HG03558 (cell line): ENCODE measurements at regions not wholly inside any gene's neighbourhood (a gene's known extent, or its start where the extent isn't known, plus 50 kb on each side); places are given as distances from the start of the nearest gene placed in this dataset.

ENCODE experiments used
- ATAC-seq: cut with Tn5 transposase; IDR thresholded peaks from one replicate; pipeline ENCODE4 v1.9.1; 2021; ENCODE audit warnings: moderate number of reproducible peaks; ENCODE audit not compliant: unreplicated experiment; ENCODE audit errors: extremely low read depth

DNA sequence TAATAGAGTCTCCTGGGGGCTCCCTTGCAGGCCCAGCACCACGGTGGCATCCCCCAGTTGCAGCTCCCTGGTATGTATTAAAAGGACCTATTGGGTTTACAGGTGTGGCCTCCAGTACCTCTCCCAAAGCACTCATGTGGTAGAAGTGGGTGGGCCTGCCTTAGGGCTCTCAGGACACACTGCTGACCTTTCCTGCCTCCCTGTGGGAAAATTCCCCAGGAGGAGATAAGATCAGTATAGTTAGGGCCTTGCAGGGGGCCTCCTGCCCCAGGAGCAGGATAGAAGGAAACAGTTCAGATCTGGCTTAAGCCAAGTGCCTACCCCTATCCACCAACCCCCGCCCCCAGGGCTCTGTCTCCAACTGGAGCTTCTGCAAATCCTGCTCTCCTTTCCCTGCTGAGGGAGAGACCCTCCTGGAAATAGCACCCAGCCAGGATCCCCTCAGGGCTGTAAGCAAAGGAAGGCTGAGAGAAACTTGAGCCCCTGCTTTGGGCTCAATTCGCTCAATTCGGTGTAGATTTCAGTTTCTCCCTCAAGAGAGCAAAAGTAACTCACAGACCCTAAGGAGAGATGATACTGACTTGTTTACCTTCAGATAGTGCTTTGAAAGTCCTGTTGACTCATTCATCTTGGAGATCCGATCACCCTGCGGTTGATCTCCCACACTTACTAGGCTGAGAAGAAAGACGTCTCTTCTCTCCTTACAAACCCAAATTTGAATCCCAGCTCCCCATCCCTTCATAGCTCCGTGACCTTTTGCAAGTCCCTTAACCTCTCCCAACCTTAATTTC is 130.6 kb downstream of the WDR11 start:
- no peak for ATAC-seq

DNA sequence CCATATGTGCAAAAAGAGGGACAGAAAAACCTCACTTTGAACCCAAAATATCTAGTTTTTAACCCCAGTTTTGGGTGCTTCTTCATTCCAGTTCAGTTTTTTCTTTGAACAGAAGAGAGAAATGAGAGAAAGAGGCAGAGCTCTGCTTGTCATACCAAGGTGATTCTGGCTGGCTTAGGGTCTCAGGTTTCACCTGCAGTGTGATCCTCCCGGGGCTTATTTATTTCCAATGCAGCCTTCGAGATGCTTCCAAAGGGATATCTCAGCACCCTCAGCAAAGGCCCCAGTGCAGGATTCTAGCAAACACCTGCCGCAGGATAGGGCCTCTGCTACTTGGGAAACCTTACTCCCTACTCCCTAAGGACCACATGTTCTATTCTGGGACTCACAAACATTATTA is 131.3 kb downstream of the WDR11 start:
- ATAC-seq = no peak

DNA sequence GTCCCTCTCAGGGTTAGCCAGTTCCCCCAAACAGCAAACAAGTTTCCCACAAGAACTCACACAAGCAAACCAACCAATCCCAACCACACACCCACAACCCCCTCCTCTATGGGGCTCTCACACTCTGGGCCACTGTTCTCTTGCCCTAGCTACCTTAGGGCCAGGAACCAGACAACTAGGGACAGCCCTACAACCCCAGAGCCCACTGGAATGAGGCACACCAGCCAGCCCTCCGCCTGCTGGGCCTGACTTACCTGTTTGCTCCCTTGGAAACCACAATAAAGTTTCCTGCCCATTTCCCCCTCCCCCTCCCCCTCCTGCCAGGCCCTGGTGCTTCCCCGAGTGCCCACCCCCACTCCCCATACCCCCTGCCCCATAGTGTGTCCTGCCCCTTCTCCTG is 132.6 kb downstream of the WDR11 start:
- ATAC-seq = no peak

DNA sequence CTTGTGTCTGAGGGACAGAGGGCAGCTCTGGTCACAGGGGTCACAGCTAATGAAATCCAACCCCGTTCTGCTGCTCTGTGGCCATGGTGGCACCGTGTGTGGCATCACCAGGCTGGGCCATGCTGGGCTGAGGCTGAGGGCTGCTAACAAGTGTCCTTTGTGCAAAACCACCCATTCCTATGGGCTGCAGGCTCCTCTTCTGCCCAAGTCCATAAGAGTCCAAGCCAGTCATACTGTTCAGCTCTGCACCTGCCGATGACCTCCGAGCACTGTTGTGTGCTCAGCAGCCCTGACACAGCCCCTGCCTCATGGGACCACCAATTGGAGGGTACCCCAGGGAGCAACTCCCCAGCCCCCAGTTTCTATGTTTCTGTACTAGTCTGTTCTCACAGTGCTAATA is 133.1 kb downstream of the WDR11 start:
- ATAC-seq = no peak

DNA sequence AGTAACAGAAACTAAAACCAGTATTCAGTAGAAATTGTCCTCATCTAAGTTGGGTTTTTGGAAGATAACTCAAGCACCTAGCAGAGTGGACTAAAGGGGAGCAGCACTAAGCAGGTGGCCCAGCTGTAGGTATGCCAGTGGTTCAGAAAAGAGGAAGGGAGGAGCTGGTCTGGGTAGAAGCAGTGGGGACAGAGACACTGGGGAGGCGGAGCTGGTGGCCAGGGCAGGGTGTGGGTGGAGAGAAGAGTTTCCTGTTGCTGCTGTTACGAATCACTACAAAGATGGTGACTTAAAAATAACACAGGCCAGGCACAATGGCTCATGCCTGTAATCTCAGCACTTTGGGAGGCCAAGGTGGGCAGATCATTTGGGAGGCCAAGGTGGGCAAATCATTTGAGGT is 136.2 kb downstream of the WDR11 start:
- no peak for ATAC-seq

DNA sequence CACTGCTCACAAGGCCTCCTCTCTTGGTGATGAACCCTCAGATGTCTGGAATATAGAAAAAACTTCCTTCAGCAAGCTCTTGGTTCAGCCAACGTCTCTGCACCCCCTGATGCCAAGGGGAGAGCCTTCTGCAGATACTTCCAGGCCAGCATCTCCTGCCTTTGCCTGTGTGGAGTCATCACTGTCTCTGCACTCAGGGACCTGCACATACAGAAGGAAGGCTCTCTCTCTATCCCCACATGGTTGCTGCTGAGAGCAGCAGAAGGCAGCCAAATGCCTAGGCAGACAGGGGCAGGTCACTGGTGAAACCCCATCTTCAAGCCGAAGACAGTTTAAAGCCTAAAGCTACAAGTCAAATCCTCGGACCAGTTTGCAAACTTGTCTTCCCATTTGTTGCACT is 137.6 kb downstream of the WDR11 start:
- ATAC-seq = no peak

DNA sequence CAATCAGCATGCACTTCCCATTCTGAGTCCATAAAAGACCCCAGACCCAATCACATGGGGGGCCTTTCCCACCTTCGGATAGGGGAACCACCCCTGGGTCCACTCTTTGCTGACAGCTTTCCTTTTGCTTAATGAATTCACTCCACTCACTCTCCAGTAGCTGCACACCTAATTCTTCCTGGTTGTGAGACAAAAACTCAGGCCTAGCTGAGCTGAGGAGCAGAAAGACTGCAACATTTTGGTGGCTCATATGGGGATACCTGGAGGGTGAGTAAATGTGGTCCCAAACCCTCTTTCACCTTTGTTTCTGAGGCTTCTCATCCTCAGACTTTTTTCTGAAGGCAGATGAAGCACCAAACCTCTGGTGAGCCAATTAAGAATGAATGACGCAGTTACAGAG is 138.1 kb downstream of the WDR11 start:
- ATAC-seq = no peak

DNA sequence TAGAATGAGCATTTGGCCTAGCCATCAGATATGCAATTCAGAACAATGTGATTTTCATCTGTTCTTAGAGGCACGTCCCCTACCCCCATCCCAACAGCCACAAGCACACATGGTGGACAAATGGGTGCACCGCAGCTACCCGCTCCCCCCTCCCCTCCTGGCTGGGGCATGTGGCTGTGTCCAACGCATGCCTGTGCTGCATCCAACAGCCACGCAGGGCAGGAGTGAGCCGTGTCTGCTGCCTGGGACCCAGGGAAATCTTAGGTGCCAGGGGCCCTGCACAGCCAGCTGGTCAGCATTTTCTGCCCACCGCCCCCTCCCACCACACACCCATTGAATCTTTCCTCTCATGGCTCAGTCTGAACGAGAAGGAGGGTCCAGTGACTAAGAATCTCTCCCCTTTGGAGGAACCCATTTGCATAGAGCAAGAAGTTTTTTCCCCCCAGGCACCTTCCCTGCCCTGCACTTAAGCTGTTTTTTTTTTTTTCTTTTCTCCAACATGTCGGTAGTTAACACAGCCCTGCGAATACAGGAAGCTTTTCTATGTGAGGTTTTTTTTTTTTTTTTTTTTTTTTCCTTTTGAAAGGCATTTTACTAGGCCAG is 138.9 kb downstream of the WDR11 start:
- ATAC-seq = no peak

DNA sequence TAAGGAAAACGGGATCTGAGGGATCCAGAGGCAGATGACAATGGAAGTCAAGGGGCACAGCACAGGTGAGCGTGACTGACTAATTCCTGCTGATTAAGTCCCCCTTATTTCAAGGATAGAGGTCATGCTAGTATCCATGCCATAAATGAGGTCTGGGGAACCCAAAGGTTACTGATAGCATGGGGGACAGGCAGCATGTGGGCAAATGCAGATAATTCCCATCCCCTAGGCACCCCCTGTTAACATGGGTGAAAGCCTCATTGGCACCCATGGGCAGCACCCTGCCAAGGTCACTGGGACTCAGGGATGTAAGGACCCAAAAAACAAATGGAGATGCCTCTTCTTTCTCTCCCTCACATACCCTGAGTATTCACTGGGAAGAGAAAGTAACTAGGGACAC is 139.7 kb downstream of the WDR11 start:
- ATAC-seq = no peak

DNA sequence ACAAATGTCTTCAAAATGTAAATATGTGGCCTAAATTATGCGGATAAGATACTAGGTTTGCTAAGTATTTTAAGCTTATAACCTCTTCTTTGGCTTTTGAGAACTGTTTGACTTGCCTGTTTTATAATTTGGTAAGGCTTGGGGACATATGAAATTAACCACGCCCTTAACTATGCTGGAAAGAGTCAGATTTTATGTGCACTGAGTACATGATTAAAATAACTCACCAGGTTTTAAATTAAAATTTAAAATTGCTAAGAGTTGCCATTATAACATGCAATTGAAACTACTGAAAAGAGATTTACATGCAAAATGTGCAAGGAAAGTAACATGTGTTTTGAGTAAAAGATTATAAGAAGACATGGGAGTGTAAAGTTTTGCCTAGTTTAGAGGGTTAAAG is 141.9 kb downstream of the WDR11 start:
- no peak for ATAC-seq

DNA sequence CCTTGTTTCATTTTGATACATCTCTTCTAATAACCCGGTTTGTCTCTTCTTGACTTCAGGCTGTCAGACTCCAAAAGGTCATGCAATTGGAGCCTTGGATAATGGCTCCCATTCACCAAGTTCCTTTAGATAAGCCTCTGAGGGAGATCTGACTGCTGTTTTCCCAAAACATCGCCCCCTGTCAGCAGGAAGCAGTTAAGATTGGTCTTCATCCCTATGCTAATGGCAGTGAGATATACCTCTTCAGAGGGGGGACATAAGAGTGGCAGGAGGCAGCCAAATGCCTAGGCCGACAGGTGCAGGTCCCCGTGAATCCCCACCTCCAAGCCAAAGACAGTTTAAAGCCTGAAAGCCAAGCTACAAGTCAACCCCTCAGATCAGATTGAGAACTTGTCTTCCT is 144.6 kb downstream of the WDR11 start:
- ATAC-seq = no peak

DNA sequence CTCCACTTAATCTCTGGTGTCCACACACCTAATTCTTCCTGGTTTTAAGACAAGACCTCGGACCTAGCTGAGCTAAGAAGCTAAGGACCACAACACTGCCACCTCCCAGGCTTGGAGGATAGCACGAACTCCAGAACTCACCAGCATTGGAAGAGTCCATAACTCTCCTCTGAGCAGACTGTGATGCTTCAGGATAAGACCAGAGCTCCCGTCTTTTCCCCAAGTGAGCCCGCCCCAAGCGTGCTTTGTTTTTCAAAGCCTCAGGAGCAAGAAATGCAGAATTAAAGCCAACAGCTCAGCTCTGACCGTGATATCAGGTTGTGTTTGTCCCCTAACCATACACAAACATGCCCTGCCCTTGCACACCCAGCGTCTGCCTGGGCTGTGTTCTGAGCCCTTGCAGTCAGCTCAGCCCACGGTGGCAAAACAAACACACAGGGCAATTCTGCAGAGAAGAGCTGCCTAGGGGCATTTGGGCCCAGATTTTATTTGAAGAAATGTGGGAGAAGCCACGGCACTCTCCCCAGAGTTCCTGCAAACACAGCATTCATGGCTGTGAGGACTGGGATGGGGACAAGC is 145.4 kb downstream of the WDR11 start:
- no peak for ATAC-seq

DNA sequence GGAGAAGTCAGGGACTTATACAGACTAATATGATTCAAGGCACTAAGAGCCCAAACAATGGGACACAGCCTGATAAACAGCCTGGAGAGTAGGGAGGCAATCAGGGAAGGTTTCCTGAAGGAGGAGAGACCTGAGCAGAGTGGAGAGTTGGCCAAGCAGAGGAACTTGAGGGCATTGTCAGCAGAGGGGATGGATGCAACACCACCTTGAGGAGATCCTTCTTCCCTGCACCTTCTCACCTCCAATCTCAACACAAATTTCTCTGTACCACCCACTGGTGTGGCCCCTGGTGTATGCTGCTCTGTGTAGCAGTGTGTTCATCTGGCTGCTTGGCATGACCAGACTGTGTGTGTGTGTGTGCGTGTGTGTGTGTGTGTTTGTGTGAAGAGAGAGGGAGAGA is 146.2 kb downstream of the WDR11 start:
- ATAC-seq = no peak

DNA sequence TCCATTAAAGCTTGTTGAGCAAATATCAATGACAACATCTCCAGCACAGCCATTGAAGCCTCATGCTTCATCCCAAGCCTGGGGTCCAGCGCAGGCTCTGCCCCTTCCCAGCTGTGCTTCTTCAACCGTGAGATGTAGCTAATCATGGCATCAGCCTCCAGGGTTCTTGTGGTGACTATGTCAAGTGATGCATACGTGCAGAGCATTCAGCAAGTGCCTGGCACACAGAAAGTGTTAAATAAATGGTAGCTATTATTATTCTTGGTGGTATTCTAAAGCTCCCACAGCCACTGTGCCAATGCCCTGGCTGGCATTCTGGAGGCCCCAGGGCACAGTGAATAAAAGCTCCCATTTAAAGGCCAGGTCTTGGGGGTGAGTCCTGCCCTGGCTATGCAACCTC is 146.6 kb downstream of the WDR11 start:
- ATAC-seq = no peak

DNA sequence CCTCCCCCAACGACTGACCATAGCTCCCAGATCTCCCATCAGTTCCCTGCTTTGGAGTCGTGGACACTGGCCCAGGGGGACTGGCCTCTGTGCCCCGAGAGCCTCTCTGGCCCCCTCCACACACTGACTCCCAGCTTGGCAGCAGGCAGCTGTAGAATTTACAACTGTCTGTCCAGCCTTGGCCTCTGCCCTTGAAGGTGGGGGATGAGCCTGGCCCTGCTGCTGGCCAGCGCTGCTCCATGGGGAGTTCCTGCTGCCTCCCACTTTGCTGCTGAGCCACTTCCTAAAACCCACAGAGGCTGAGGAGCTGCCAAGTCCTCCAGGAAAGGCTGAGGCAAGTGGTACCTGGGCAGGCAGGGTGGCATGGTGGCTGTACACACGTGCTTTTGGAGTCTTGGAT is 147.1 kb downstream of the WDR11 start:
- no peak for ATAC-seq

DNA sequence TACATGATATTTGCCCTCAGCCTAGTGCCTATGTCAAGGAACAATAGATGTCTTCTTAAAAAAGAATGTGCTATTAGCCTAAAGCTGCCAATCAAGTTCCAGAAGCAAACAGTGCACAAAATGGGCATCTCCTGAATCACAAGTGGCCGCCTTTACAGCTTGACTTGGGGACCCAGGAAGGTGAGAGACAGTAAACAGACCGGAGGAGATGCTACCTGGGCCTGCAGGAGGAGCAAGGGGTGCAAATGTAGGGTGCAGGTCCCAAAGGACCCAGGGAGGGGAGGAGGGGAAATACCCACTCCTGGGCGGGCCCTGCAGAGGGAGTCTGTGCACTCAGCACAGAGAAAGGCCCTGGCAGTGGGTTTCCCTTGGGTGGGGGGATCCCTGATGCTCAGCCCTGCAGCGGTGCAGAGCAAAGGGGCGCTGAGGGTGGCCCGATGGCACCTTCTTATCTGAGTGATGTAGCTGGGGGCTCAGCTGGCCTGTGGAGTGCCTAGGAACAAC is 147.7 kb downstream of the WDR11 start:
- ATAC-seq = no peak

DNA sequence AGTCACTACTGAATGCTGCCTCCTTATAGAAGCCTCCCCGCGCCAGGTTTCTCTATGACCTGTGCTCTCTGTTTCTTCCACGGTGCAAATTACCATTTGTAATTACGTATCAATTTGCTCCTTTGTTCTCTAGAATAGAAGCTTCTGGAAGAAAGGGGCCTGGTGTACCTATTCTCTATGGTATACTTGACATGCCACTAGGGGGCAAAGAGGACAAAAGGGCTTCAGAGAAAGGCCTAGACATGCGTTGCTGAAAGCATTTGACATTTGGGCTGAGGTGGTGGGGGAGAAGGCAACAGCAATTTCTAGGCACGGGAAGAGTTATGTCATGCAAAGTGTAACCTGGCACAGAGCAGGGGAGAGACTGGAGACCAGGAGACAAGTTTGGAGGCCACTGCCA is 148.7 kb downstream of the WDR11 start:
- ATAC-seq = no peak

DNA sequence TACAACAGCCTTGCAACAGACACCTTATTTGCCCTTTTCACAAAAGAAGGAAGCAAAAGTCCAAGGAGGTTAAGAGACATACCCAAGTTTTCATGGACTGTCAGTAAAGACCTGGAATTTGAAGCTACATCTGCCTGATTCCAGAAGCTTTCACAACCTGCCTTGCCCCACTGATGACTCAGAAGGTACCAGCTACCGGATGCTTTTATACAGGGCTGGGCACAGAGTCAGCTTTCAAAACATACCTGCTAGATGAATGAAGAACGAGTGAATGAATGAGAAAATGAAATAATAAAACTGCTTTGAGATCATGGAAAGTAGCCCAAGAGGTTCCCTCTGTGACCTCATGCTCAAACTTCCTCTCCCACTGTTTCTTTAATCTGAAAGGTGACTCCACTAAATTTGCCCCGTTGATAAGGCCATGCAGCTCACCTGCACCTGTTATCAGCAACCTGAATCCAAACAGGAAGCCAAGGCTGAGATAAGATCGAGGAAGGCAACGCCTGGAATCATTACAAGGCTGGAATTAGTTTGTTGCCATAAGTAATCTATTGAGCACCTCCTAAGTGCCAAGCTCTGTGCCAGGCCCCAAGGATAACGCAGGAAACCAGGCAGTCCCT is 151.5 kb downstream of the WDR11 start:
- ATAC-seq = no peak

DNA sequence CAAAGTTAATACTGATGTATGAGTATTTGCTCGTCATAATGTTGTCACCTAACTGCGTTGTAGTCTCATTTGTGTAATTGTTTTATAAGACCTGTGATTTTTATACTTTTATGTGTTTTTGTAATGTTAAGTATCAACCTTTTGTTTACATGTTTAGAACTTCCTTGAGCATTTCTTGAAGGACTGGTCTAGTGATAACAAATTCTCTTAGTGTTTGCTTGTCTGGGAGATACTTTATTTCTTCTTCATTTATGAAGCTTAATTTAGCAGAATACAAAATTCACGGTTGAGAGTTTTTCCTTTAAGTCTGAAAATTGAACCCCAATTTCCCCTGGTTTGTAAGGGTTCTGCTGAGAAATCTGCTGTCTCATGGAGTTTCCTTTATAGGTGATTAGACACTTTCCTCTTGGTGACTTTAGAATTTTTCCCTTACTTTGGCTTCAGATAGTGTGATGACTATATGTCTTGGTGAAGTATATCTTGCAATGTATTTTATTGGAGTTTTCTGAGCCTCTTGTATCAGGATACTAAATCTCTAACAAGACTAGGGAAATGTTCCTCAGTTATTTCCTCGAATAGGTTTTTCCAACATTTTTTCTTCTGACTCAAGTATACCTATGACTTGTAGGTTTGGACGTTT is 154.9 kb downstream of the WDR11 start:
- no peak for ATAC-seq

DNA sequence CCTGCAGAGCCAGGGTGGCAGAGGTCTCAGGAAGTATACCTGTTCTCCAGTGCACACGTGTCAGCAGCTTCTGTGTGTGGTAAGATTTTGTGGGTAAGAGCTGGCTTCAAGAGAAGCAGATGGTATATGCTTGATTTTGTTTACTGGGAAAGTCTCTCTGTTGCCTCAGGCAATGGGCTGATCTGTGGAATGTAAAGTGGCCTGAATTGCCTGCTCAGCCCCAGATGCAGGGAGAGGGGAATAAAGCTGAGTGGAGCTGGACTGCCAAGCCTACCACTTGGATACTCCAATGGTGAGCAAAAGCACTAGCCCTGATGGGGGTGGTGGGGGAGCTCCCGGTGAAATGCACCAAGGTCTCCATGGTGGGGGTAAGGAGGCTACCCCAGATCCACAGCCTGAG is 156.1 kb downstream of the WDR11 start:
- no peak for ATAC-seq

DNA sequence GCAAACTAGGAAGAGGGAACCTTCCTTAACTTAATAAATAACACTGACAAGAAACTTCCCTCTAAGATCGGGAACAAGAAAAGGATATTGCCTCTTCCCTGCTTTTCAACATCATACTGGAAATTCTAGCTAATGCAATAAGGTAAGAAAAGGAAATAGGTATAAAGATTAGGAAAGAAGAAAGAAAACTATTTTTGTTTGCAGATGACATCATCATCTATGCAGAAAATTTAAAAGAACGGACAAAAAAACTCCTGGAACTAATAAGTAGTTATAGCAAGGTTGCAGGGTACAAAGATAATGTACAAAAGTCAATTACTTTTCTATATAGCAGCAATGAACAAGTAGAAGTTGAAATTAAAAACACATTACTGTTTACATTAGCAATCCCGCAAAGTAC is 164.8 kb downstream of the WDR11 start:
- no peak for ATAC-seq
